AG04450 (cell line): ENCODE measurements at regions not wholly inside any gene's neighbourhood (a gene's known extent, or its start where the extent isn't known, plus 50 kb on each side); places are given as distances from the start of the nearest gene placed in this dataset.

Experiments
- CTCF ChIA-PET: fragments of 300-600, 350-600 bp; formaldehyde crosslinking; extraction: SDS; loops from one replicate; lab custom pipeline; 2022; ENCODE audit warnings: antibody characterized with exemption, inconsistent platforms; lab: Charles Lee
- POLR2A ChIA-PET: fragments of 350-600 bp; formaldehyde crosslinking; extraction: SDS; loops from one replicate; lab custom pipeline; 2021; ENCODE audit warnings: antibody characterized with exemption, inconsistent platforms; lab: Yijun Ruan, JAX
- DNase-seq: peaks from one replicate; pipeline ENCODE4 v3.0.0-alpha.2; 2011; ENCODE audit warnings: low read depth, low spot score
- H3K27ac ChIP-seq: one replicate; pipeline ENCODE4 v1.5.1; 2012; ENCODE audit warnings: low read depth, low read length, control low read depth
- H3K27me3 ChIP-seq: one replicate; pipeline ENCODE4 v1.6.0; 2012; ENCODE audit warnings: low read length; ENCODE audit not compliant: control insufficient read depth, insufficient read depth
- H3K4me3 ChIP-seq: 2 replicates; pipeline ENCODE4 v1.5.1; 2011; ENCODE audit warnings: mild to moderate bottlenecking, low read depth, low read length, control low read depth
- H3K9me3 ChIP-seq: 2 replicates; pipeline ENCODE4 v1.5.1; 2012; ENCODE audit warnings: low read length; ENCODE audit not compliant: control insufficient read depth, insufficient read depth
- TF ChIP-seq, protein P1 (sequence below): IDR thresholded peaks from 2 replicates; pipeline ENCODE4 v1.5.1; 2011; ENCODE audit warnings: low read depth, low read length, control low read depth, inconsistent platforms

- POLR2A ChIA-PET, result no interaction called here
- CTCF ChIA-PET, result no interaction called here
- no peak overlapping the region for H3K27ac ChIP-seq
- no peaks in the 10 kb centered on the region for H3K9me3 ChIP-seq
- TF ChIP-seq, protein P1, sequence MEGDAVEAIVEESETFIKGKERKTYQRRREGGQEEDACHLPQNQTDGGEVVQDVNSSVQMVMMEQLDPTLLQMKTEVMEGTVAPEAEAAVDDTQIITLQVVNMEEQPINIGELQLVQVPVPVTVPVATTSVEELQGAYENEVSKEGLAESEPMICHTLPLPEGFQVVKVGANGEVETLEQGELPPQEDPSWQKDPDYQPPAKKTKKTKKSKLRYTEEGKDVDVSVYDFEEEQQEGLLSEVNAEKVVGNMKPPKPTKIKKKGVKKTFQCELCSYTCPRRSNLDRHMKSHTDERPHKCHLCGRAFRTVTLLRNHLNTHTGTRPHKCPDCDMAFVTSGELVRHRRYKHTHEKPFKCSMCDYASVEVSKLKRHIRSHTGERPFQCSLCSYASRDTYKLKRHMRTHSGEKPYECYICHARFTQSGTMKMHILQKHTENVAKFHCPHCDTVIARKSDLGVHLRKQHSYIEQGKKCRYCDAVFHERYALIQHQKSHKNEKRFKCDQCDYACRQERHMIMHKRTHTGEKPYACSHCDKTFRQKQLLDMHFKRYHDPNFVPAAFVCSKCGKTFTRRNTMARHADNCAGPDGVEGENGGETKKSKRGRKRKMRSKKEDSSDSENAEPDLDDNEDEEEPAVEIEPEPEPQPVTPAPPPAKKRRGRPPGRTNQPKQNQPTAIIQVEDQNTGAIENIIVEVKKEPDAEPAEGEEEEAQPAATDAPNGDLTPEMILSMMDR, result no peak
- H3K4me3 ChIP-seq, result no peak overlapping the region
- no peak for DNase-seq
- H3K27me3 ChIP-seq, result peaks cover 4% of the 10 kb centered on the region
These were observed 175.9 kb downstream of the EMP1 start for GRCh38 chr12:13372386-13372785.

GRCh38 chr12:13371797-13372196, 175.3 kb downstream of the EMP1 start:
- POLR2A ChIA-PET, result no interaction called here
- no peak for DNase-seq
- TF ChIP-seq, protein P1, result no peak
- Histone ChIP-seq H3K9me3 (no peaks in the 10 kb centered on the region), H3K27ac (no peak overlapping the region), H3K4me3 (no peak overlapping the region), H3K27me3 (peaks cover 4% of the 10 kb centered on the region)
- CTCF ChIA-PET, result interaction anchor here (1.1 kb wide), 1 partner anchor 10 kb away, joined by 3 read pairs; no protein-coding TSS in a partner anchor

- DNase-seq, result no peak
- H3K4me3 ChIP-seq, result no peak overlapping the region
- H3K27ac ChIP-seq, result no peak overlapping the region
- H3K27me3 ChIP-seq, result peaks cover 4% of the 10 kb centered on the region
- TF ChIP-seq, protein P1, result no peak
- CTCF ChIA-PET, result interaction anchor here (1.1 kb wide), 1 partner anchor 9 kb away, joined by 3 read pairs; no protein-coding TSS in a partner anchor
- POLR2A ChIA-PET, result no interaction called here
- no peaks in the 10 kb centered on the region for H3K9me3 ChIP-seq
These were observed 174.8 kb downstream of the EMP1 start for GRCh38 chr12:13371367-13371766.

- Histone ChIP-seq H3K27ac (no peak overlapping the region), H3K9me3 (no peaks in the 10 kb centered on the region), H3K4me3 (no peak overlapping the region), H3K27me3 (peaks cover 4% of the 10 kb centered on the region)
- TF ChIP-seq, protein P1, result no peak
- CTCF ChIA-PET, result no interaction called here
- POLR2A ChIA-PET, result no interaction called here
- no peak for DNase-seq
These were observed 173.0 kb downstream of the EMP1 start for GRCh38 chr12:13369474-13370056.

DNA sequence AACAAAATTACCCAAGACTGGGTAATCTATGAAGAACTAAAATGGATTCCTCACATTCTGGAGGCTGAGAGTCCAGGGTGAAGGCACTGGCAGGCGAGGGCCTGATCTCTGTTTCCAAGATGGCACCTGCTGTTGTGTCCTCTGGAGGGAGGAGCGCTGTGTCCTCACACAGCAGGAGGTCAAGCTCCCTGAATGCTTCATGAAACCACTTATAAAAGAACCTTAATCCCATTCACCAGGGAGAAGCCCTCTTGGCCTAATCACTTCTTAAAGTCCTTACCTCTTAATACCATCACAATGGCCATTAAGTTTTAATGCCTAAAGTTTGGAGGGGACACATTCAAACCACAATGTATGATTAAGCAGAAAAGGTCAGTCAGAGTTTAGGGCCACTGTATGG, 172.4 kb downstream of the EMP1 start:
- POLR2A ChIA-PET, result no interaction called here
- DNase-seq, result no peak

More for the DNA sequence above, 172.4 kb downstream of the EMP1 start:
- H3K9me3 ChIP-seq, result no peaks in the 10 kb centered on the region
- TF ChIP-seq, protein P1, result no peak
- CTCF ChIA-PET, result no interaction called here
- H3K27me3 ChIP-seq, result peaks cover 4% of the 10 kb centered on the region
- H3K4me3 ChIP-seq, result no peak overlapping the region
- no peak overlapping the region for H3K27ac ChIP-seq
